Activated CD8-positive, alpha-beta memory T cell treated with anti-CD3 and anti-CD28 coated beads, Interleukin-2, amount 50 U/mL, for 1 hour (primary cell): ENCODE measurements at regions not wholly inside any gene's neighbourhood (a gene's known extent, or its start where the extent isn't known, plus 50 kb on each side); places are given as distances from the start of the nearest gene placed in this dataset.

ENCODE experiments used
- DNase-seq: peaks from one replicate; pipeline ENCODE4 v3.0.0-alpha.2; 2020; ENCODE audit errors: extremely low read depth

GRCh38 chr15:38857814-38858213 is 293.2 kb upstream of the RASGRP1 start:
- DNase-seq: no peak

GRCh38 chr15:38859574-38859973 is 295.0 kb upstream of the RASGRP1 start:
- no peak for DNase-seq

GRCh38 chr15:38860253-38860652 is 295.6 kb upstream of the RASGRP1 start:
- no peak for DNase-seq

GRCh38 chr15:38860674-38861073 is 296.1 kb upstream of the RASGRP1 start:
- DNase-seq: no peak

- DNase-seq: no peak
These were observed 296.5 kb upstream of the RASGRP1 start for GRCh38 chr15:38861108-38861507.

- no peak for DNase-seq
These were observed 297.5 kb upstream of the RASGRP1 start for GRCh38 chr15:38862099-38862498.

GRCh38 chr15:38863381-38863780 is 298.8 kb upstream of the RASGRP1 start:
- DNase-seq: no peak

GRCh38 chr15:38864122-38864521 is 299.5 kb upstream of the RASGRP1 start:
- DNase-seq: no peak

GRCh38 chr15:38864827-38865581 is 300.4 kb upstream of the RASGRP1 start:
- no peak for DNase-seq

GRCh38 chr15:38867556-38867955 is 302.9 kb upstream of the RASGRP1 start:
- DNase-seq: no peak

- DNase-seq: no peak
These were observed 303.9 kb upstream of the RASGRP1 start for GRCh38 chr15:38868326-38869114.

GRCh38 chr15:38871638-38872037 is 307.0 kb upstream of the RASGRP1 start:
- DNase-seq: no peak

GRCh38 chr15:38872732-38873131 is 308.1 kb upstream of the RASGRP1 start:
- DNase-seq: no peak

- DNase-seq: no peak
These were observed 308.5 kb upstream of the RASGRP1 start for GRCh38 chr15:38873158-38873557.

GRCh38 chr15:38874464-38874863 is 309.9 kb upstream of the RASGRP1 start:
- DNase-seq: no peak

GRCh38 chr15:38876211-38876610 is 311.6 kb upstream of the RASGRP1 start:
- DNase-seq: no peak

GRCh38 chr15:38876621-38877020 is 312.0 kb upstream of the RASGRP1 start:
- DNase-seq: no peak

- DNase-seq: no peak
These were observed 312.9 kb upstream of the RASGRP1 start for GRCh38 chr15:38877471-38877870.

- no peak for DNase-seq
These were observed 313.4 kb upstream of the RASGRP1 start for GRCh38 chr15:38878026-38878425.

GRCh38 chr15:38878926-38879325 is 314.3 kb upstream of the RASGRP1 start:
- DNase-seq: no peak

GRCh38 chr15:38879909-38880471 is 315.4 kb upstream of the RASGRP1 start:
- no peak for DNase-seq

- DNase-seq: no peak
These were observed 317.6 kb upstream of the RASGRP1 start for GRCh38 chr15:38882221-38882620.

- DNase-seq: no peak
These were observed 319.4 kb upstream of the RASGRP1 start for GRCh38 chr15:38883987-38884386.
